ENCODE measurements at regions not wholly inside any gene's neighbourhood (a gene's known extent, or its start where the extent isn't known, plus 50 kb on each side); places are given as distances from the start of the nearest gene placed in this dataset.

DNA sequence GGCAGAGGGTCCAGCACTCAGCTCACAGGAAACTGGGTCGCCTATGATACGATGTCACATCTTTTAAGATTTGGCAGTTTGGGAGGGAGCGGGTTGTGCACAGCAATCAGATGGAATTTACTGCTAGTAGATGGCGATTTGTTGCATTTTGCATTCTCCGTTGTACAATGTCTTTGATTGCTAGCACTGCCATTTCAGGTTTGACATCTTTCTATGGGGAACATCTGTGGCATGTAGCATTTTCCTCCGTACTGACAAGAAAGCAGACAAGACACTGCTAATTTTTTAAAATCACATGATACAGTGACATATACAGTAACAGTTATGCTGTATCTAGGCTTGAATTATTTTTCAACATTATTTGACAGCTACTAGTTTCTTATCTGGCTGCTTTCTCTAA, 119.7 kb upstream of the PCSK2 start:
- CTCF ChIA-PET: no interaction called here
- Mint-ChIP-seq H3K27me3 (ENCODE audit: low read depth) (no peaks in the 10 kb centered on the region), H3K4me3 (no peak overlapping the region), H3K27ac (no peak overlapping the region), H3K36me3 (ENCODE audit: low read depth) (no peaks in the 10 kb centered on the region), H3K4me1 (ENCODE audit: low read depth) (no peaks in the 10 kb centered on the region), H3K9me3 (peaks cover under 1% of the 10 kb centered on the region)
- intact Hi-C loops (cut with micrococcal nuclease): no loop called here
- DNase-seq: no peak

DNA sequence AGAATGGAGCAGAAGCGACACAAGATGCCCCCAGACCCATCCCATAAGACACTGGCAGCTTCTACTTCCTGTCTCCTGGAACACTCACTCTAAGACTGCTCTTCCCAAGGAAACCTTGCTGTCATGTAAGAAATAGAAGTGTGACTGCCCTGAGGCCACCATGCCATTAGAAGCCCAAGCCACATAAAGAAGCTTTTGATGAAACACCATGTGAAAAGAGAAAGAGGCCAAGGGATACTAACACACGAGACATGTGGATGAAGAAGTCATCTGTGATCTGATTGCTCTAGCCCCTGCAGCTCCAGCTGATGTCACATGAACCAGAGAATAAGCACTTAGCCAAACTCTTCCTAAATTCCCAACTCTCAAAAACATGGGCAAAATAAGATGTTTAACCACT, 117.9 kb upstream of the PCSK2 start:
- Mint-ChIP-seq H3K4me3 (no peak overlapping the region), H3K27ac (no peak overlapping the region), H3K4me1 (ENCODE audit: low read depth) (no peaks in the 10 kb centered on the region), H3K36me3 (ENCODE audit: low read depth) (no peaks in the 10 kb centered on the region), H3K9me3 (peaks cover 2% of the 10 kb centered on the region), H3K27me3 (ENCODE audit: low read depth) (no peaks in the 10 kb centered on the region)
- intact Hi-C loops (cut with micrococcal nuclease): no loop called here
- CTCF ChIA-PET: no interaction called here
- no peak for DNase-seq

DNA sequence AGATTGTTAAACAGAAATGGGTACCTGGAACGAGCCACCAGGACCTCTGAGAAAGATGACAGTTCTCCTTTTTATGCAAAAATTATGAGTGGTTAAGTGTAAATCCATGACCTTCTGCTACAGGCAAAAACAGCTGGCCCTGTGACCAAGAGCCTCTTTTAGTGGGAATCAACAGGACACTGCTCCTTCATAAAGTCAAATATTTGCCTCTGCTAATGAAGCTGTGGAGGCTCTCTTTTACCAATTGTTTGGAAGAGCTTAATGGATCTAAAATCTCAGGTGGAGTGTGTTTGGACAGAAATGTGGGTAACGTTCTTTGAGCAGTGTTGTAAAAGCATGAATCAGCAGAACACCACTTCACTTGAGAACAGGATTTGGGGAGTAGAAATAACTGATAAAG, 117.5 kb upstream of the PCSK2 start:
- intact Hi-C loops (cut with micrococcal nuclease): no loop called here
- Mint-ChIP-seq H3K4me3 (no peak overlapping the region), H3K27ac (no peak overlapping the region), H3K36me3 (ENCODE audit: low read depth) (no peaks in the 10 kb centered on the region), H3K4me1 (ENCODE audit: low read depth) (no peaks in the 10 kb centered on the region), H3K9me3 (peaks cover 2% of the 10 kb centered on the region), H3K27me3 (ENCODE audit: low read depth) (no peaks in the 10 kb centered on the region)
- no peak for DNase-seq
- CTCF ChIA-PET: no interaction called here

DNA sequence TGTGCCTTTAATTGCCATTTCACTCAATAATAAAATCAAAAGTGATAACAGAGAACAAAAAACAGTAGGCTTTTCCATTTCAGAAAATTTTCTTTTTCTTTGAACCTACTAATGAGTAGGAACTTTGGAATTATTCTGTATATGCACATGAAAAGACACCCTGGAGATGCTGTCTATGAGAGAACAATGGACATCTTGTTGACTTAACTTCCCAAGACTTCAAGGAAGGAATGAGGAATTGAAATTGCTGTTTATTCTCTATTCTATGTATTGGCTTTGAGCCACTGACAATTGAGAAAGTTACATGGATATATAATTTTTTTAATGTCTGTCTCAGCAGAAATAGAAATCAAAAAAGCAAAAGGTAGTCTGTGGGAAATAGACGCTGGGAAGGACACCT, 98.6 kb upstream of the PCSK2 start:
- Mint-ChIP-seq H3K9me3 (no peaks in the 10 kb centered on the region), H3K27me3 (ENCODE audit: low read depth) (no peaks in the 10 kb centered on the region), H3K36me3 (ENCODE audit: low read depth) (no peaks in the 10 kb centered on the region), H3K4me3 (no peak overlapping the region), H3K27ac (no peak overlapping the region), H3K4me1 (ENCODE audit: low read depth) (no peaks in the 10 kb centered on the region)
- intact Hi-C loops (cut with micrococcal nuclease): no loop called here
- no peak for DNase-seq
- CTCF ChIA-PET: no interaction called here

DNA sequence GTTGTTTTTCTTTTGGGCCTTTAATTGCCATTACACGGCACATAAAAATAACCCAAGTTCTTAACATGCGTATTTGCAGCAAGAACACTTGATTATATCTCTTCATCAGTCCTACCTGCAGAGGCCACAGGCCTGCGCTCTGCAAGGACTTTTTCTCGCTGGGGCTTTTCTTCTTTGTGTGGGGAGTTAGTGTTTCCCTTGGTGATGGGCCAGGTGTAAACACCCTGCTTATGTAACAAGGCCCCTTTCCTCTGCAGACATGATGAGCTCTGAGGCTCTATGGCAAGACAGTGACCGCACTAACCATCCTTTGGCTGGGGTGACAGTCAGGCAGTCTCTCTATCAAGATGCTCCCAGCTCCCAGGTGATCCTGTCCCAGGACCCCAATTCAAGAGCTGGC, 97.8 kb upstream of the PCSK2 start:
- H3K27me3 Mint-ChIP-seq (ENCODE audit: low read depth): no peaks in the 10 kb centered on the region
- no peaks in the 10 kb centered on the region for H3K4me1 Mint-ChIP-seq (ENCODE audit: low read depth)
- DNase-seq: no peak
- H3K27ac Mint-ChIP-seq: no peak overlapping the region
- H3K36me3 Mint-ChIP-seq (ENCODE audit: low read depth): no peaks in the 10 kb centered on the region
- intact Hi-C loops (cut with micrococcal nuclease): no loop called here
- no peaks in the 10 kb centered on the region for H3K9me3 Mint-ChIP-seq
- H3K4me3 Mint-ChIP-seq: no peak overlapping the region
- CTCF ChIA-PET: no interaction called here

DNA sequence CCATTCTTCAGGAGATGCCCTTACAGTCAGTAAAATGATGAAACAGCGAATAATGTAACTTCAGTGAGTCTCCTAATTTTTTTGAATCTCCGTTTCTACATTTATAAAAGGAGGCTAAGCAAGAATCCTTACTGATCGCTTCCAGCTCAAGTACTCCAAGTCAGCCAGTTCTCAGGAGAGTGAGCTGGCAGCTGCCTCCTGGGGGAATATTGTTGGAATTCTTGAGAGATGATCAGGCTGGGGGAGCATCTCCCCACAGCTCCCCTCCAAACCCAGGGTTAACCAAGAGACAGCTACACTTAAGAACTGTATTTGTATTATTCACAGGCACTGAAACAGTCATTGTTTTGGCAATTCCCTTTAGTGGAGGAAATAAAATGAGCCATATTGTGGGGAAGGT, 89.1 kb upstream of the PCSK2 start:
- intact Hi-C loops (cut with micrococcal nuclease): no loop called here
- Mint-ChIP-seq H3K4me1 (ENCODE audit: low read depth) (no peaks in the 10 kb centered on the region), H3K27me3 (ENCODE audit: low read depth) (no peaks in the 10 kb centered on the region), H3K9me3 (no peaks in the 10 kb centered on the region), H3K4me3 (no peak overlapping the region), H3K36me3 (ENCODE audit: low read depth) (no peaks in the 10 kb centered on the region), H3K27ac (no peak overlapping the region)
- CTCF ChIA-PET: interaction anchor here (0.7 kb wide), 1 partner anchor 69 kb away, joined by 8 read pairs; no protein-coding TSS in a partner anchor
- no peak for DNase-seq

DNA sequence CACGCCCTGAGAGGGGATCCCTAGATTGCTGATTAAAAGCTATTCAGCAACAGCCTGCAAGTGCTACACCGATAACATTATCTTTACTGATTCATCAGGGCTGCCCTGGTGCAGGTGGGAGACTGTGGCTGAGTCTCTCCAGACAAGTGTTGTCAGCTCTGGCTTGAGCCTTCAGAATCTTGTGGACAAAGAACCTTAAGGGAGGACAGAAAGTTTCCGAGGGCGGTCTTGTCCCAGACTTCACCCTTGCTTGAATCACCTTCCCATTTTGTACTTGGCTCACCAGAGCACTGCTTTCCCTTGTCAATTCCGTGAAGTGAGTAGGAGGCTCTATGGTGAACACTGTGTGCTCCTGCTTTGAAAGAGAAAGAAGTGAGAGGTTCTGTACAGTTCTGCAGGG, 88.6 kb upstream of the PCSK2 start:
- intact Hi-C loops (cut with micrococcal nuclease): no loop called here
- Mint-ChIP-seq H3K4me1 (ENCODE audit: low read depth) (no peaks in the 10 kb centered on the region), H3K9me3 (no peaks in the 10 kb centered on the region), H3K27me3 (ENCODE audit: low read depth) (no peaks in the 10 kb centered on the region), H3K36me3 (ENCODE audit: low read depth) (no peaks in the 10 kb centered on the region), H3K27ac (no peak overlapping the region), H3K4me3 (no peak overlapping the region)
- CTCF ChIA-PET: no interaction called here
- no peak for DNase-seq

DNA sequence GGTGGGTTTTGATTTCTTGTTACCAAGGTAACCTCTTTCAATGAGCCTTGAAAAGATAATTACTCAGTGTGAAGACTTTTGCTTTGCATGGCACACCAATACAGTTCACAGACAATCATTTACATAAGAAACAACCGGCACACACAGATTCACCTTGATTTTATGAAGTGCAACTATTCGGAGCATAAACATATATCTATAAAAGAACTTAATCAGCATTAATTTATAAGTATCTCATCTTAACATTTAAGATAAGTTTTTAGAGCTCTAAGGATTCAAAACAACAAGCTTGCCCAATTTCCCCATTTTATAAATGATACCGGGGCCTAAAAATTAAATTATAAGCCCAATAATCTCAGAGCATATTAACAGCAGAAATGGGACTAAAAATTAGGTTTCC, 85.9 kb upstream of the PCSK2 start:
- no peak for DNase-seq
- intact Hi-C loops (cut with micrococcal nuclease): no loop called here
- no peaks in the 10 kb centered on the region for H3K9me3 Mint-ChIP-seq
- no peak overlapping the region for H3K27ac Mint-ChIP-seq
- no peaks in the 10 kb centered on the region for H3K36me3 Mint-ChIP-seq (ENCODE audit: low read depth)
- H3K4me3 Mint-ChIP-seq: no peak overlapping the region
- H3K4me1 Mint-ChIP-seq (ENCODE audit: low read depth): no peaks in the 10 kb centered on the region
- CTCF ChIA-PET: no interaction called here
- no peaks in the 10 kb centered on the region for H3K27me3 Mint-ChIP-seq (ENCODE audit: low read depth)

DNA sequence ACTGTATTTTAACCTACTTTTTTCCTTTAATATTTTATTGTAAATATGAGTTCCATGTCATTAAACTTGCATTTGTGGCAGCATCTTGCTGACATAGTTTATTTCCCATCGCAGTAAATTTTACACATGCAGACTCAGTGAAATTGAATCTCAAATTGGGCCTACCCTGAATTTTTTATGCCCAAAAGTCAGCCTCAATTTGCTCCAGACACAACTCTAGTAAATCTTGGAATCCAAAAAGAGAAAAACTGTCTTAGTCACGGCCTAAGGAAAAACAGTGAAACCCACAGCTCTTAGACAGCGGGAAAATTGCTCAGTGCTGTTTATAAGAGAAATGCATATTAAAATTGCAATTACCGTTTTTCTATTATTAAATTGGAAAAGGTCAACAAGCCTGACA, 85.3 kb upstream of the PCSK2 start:
- H3K36me3 Mint-ChIP-seq (ENCODE audit: low read depth): no peaks in the 10 kb centered on the region
- no peak overlapping the region for H3K4me3 Mint-ChIP-seq
- no peaks in the 10 kb centered on the region for H3K4me1 Mint-ChIP-seq (ENCODE audit: low read depth)
- no peak overlapping the region for H3K27ac Mint-ChIP-seq
- no peaks in the 10 kb centered on the region for H3K9me3 Mint-ChIP-seq
- intact Hi-C loops (cut with micrococcal nuclease): no loop called here
- no peak for DNase-seq
- CTCF ChIA-PET: no interaction called here
- no peaks in the 10 kb centered on the region for H3K27me3 Mint-ChIP-seq (ENCODE audit: low read depth)

DNA sequence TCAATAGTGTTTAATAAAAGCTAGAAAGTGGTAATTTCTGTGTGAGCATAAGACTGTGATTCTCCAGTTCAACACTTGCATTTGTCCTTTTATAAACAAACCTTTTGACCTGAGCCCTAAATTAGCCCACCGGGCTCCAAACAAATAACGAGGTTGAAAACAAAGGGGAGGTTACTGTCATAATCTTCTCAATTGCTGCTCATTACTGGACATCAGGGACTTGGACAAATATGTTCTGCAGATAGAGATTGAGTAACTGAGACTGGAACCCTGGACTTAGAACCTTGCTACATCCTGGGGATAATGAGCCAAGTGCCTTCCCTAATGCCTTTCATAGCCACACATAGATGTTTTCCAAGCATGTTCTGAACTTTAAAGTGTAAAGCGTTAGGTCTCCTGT, 84.2 kb upstream of the PCSK2 start:
- no peaks in the 10 kb centered on the region for H3K4me1 Mint-ChIP-seq (ENCODE audit: low read depth)

DNA sequence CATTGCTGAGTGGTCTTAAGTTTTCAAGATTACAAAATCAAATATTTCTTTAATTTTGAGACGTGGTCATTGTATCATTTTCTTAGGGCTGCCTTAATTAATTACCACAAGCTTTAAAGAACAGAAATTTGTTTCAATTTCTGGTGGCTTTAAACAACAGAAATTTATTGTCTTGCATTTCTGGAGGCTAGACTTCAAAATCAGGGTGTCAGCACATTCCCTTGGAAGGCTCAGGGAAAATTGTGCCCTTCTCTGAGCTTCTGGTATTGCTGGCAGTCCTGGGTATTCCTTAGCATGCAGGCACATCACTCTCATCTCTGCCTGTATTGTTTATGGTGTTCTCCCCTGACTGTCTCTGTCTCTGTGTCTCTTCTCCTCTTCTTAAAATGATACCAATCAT, 76.0 kb upstream of the PCSK2 start:
- Mint-ChIP-seq H3K36me3 (ENCODE audit: low read depth) (no peaks in the 10 kb centered on the region), H3K4me1 (ENCODE audit: low read depth) (no peaks in the 10 kb centered on the region), H3K4me3 (no peak overlapping the region), H3K27me3 (ENCODE audit: low read depth) (no peaks in the 10 kb centered on the region), H3K27ac (no peak overlapping the region), H3K9me3 (no peaks in the 10 kb centered on the region)
- CTCF ChIA-PET: no interaction called here
- intact Hi-C loops (cut with micrococcal nuclease): no loop called here
- DNase-seq: no peak

More for the DNA sequence above, 84.2 kb upstream of the PCSK2 start:
- CTCF ChIA-PET: no interaction called here
- no peak overlapping the region for H3K4me3 Mint-ChIP-seq
- DNase-seq: no peak
- H3K27me3 Mint-ChIP-seq (ENCODE audit: low read depth): no peaks in the 10 kb centered on the region
- no peaks in the 10 kb centered on the region for H3K36me3 Mint-ChIP-seq (ENCODE audit: low read depth)
- intact Hi-C loops (cut with micrococcal nuclease): no loop called here
- H3K27ac Mint-ChIP-seq: no peak overlapping the region
- H3K9me3 Mint-ChIP-seq: no peaks in the 10 kb centered on the region

DNA sequence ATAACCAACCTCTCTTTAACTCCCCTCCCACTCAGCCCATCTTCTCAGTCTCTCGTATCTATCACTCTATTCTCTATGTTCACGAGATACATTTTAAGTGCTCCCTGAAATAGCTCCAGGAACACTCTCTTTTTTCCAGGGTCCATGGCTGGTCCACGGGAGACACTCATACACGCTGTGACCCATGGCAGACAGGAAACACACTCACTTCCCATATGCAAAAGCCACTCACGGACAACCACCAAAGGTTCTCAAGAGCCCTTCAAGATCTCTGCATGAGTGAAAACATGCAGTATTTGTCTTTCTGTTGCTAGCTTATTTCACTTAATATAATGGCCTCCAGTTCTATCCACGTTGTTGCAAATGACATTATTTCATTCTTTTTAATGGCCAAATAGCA, 71.4 kb upstream of the PCSK2 start:
- intact Hi-C loops (cut with micrococcal nuclease): no loop called here
- no peaks in the 10 kb centered on the region for H3K36me3 Mint-ChIP-seq (ENCODE audit: low read depth)
- H3K27ac Mint-ChIP-seq: no peak overlapping the region
- no peaks in the 10 kb centered on the region for H3K9me3 Mint-ChIP-seq
- CTCF ChIA-PET: no interaction called here
- H3K4me3 Mint-ChIP-seq: no peak overlapping the region
- no peak for DNase-seq
- no peaks in the 10 kb centered on the region for H3K4me1 Mint-ChIP-seq (ENCODE audit: low read depth)
- no peaks in the 10 kb centered on the region for H3K27me3 Mint-ChIP-seq (ENCODE audit: low read depth)

DNA sequence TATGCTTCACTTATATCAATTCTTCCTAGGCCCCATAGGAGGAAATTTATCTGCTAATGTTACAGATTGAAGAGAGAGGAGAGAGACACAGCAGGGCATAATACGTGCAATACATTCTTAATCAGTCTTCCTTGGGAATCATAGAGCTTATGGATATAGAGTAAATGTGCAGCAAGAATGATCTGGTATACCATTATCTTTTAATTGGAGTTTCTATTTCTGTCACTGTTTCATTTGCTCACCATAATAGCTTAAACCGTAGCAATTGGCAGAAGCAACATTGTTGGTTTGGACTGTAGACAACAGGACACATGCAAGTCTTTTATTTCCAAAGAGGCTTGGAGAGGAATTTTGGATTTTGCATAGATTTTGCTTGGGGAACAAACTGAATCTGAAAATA, 68.1 kb upstream of the PCSK2 start:
- no peaks in the 10 kb centered on the region for H3K36me3 Mint-ChIP-seq (ENCODE audit: low read depth)
- no peaks in the 10 kb centered on the region for H3K27me3 Mint-ChIP-seq (ENCODE audit: low read depth)
- DNase-seq: no peak
- intact Hi-C loops (cut with micrococcal nuclease): no loop called here
- H3K4me3 Mint-ChIP-seq: no peak overlapping the region
- no peaks in the 10 kb centered on the region for H3K4me1 Mint-ChIP-seq (ENCODE audit: low read depth)
- H3K9me3 Mint-ChIP-seq: no peaks in the 10 kb centered on the region
- CTCF ChIA-PET: interaction anchor here (1.5 kb wide), 1 partner anchor 14 kb away, joined by 4 read pairs; no protein-coding TSS in a partner anchor
- H3K27ac Mint-ChIP-seq: no peak overlapping the region
